C4-2B (cell line): ENCODE measurements at regions not wholly inside any gene's neighbourhood (a gene's known extent, or its start where the extent isn't known, plus 50 kb on each side); places are given as distances from the start of the nearest gene placed in this dataset.

Experiments used
- ZFX ChIP-seq: fragments of 450-650 bp; IDR thresholded peaks from 2 replicates; pipeline ENCODE4 v1.6.1; 2017
- TF ChIP-seq, protein P1 (sequence below): fragments of 450-650 bp; conservative IDR thresholded peaks from 2 replicates; pipeline ENCODE4 v1.5.1; 2017; ENCODE audit warnings: mild to moderate bottlenecking

- TF ChIP-seq, protein P1, sequence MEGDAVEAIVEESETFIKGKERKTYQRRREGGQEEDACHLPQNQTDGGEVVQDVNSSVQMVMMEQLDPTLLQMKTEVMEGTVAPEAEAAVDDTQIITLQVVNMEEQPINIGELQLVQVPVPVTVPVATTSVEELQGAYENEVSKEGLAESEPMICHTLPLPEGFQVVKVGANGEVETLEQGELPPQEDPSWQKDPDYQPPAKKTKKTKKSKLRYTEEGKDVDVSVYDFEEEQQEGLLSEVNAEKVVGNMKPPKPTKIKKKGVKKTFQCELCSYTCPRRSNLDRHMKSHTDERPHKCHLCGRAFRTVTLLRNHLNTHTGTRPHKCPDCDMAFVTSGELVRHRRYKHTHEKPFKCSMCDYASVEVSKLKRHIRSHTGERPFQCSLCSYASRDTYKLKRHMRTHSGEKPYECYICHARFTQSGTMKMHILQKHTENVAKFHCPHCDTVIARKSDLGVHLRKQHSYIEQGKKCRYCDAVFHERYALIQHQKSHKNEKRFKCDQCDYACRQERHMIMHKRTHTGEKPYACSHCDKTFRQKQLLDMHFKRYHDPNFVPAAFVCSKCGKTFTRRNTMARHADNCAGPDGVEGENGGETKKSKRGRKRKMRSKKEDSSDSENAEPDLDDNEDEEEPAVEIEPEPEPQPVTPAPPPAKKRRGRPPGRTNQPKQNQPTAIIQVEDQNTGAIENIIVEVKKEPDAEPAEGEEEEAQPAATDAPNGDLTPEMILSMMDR: no peak
- no peak for TF ChIP-seq ZFX
These were observed 221.6 kb downstream of the TFAP2A start for GRCh38 chr6:10193321-10193720.
